K562 (cell line): ENCODE measurements at regions not wholly inside any gene's neighbourhood (a gene's known extent, or its start where the extent isn't known, plus 50 kb on each side); places are given as distances from the start of the nearest gene placed in this dataset.
A peak's percentile ranks its signal among the peaks of the same experiment; 100 is the strongest.

Experiments
- ATAC-seq: fragments of 200-7000 bp; cut with Tn5 transposase; 3 replicates; pipeline ENCODE4 v1.9.1; 2020; ENCODE audit warnings: moderate library complexity
- BruUV-seq: library from RNA; stranded (reverse); fragments of 400-500 nt; replicated peaks from 2 replicates; lab custom pipeline; 2021; lab: Mats Ljungman, UMichigan
- CTCF ChIA-PET: fragments of 300-600 bp; formaldehyde crosslinking; extraction: SDS; loops from one replicate; lab custom pipeline; 2021; ENCODE audit warnings: low intra/inter-chr PET ratio; lab: Yijun Ruan, JAX
- POLR2A ChIA-PET: fragments of 300-600, 350-650 bp; sonication (Branson Sonifier 250); formaldehyde crosslinking; extraction: SDS; loops from one replicate; lab custom pipeline; 2021; ENCODE audit warnings: antibody characterized with exemption, inconsistent platforms; lab: Yijun Ruan, JAX
- DNase-seq, 4 experiments: peaks; one replicate each; pipeline versions ENCODE4 v3.0.0 to v3.0.0-alpha.2; 2011 to 2018; ENCODE audit warnings: low spot score in 3 of 4, mixed read lengths in 3 of 4; ENCODE audit errors: extremely low read depth in 1 of 4
- FAIRE-seq: peaks from 2 replicates; lab custom pipeline; 2011; peaks lifted over from hg19 to GRCh38; lab: Jason Lieb, UNC
- H2AFZ ChIP-seq: 2 replicates; pipeline ENCODE4 v1.6.0; 2011; ENCODE audit warnings: low read depth, low read length, control low read depth, inconsistent platforms
- H3K27ac ChIP-seq: fragments of 200-600 bp; 3 replicates; pipeline ENCODE4 v1.8.0; 2011; ENCODE audit warnings: low read depth, mild to moderate bottlenecking, control low read depth, inconsistent platforms, low read length, moderate library complexity, mixed read lengths; ENCODE audit errors: extremely low read depth
- H3K27me3 ChIP-seq, 2 experiments: fragments of 300-600 bp in 1 of 2; 2 replicates in 1 of 2; 3 replicates in 1 of 2; pipeline versions ENCODE4 v1.6.0 to v1.8.0; 2011; ENCODE audit warnings: inconsistent platforms in 2 of 2, low read length in 2 of 2, mild to moderate bottlenecking in 1 of 2, mixed read lengths in 1 of 2, moderate library complexity in 1 of 2; ENCODE audit not compliant: control insufficient read depth in 2 of 2, insufficient read depth in 2 of 2
- H3K36me3 ChIP-seq: fragments of 300-600 bp; 3 replicates; pipeline ENCODE4 v1.8.0; 2011; ENCODE audit warnings: mild to moderate bottlenecking, low read length, inconsistent platforms; ENCODE audit not compliant: control insufficient read depth, insufficient read depth
- H3K4me1 ChIP-seq, 2 experiments: fragments of 200-600 bp in 1 of 2; replicated peaks in 1 of 2; 2 replicates in 1 of 2; 3 replicates in 1 of 2; pipeline versions ENCODE4 v1.5.1 to v1.8.0; 2011; ENCODE audit warnings: inconsistent platforms in 2 of 2, low read length in 2 of 2, mild to moderate bottlenecking in 1 of 2, mixed read lengths in 1 of 2, moderate library complexity in 1 of 2; ENCODE audit not compliant: control insufficient read depth in 2 of 2, insufficient read depth in 2 of 2
- H3K4me2 ChIP-seq: 2 replicates; pipeline ENCODE4 v1.6.1; 2011; ENCODE audit warnings: low read length, control low read depth, inconsistent platforms, mixed read lengths; ENCODE audit not compliant: insufficient read depth
- H3K4me3 ChIP-seq: fragments of 200-600 bp; sonication (generic), shearing (Covaris generic); 2 replicates; pipeline ENCODE4 v1.5.1; 2016; ENCODE audit warnings: control low read depth, inconsistent platforms
- H3K79me2 ChIP-seq: fragments of 200-600 bp; 3 replicates; pipeline ENCODE4 v1.8.0; 2011; ENCODE audit warnings: low read length, inconsistent platforms; ENCODE audit not compliant: control insufficient read depth, insufficient read depth
- H3K9ac ChIP-seq, 2 experiments: 2 replicates each; pipeline versions ENCODE4 v1.6.0 to v1.6.1; 2011; ENCODE audit warnings: low read depth in 2 of 2, low read length in 2 of 2, control low read depth in 1 of 2, inconsistent platforms in 1 of 2, mild to moderate bottlenecking in 1 of 2, mixed read lengths in 1 of 2; ENCODE audit not compliant: insufficient read depth in 1 of 2
- H3K9me1 ChIP-seq: one replicate; pipeline ENCODE4 v1.6.0; 2011; ENCODE audit warnings: inconsistent platforms, mild to moderate bottlenecking, low read length, moderate library complexity; ENCODE audit not compliant: control insufficient read depth, insufficient read depth
- H3K9me3 ChIP-seq: replicated peaks from 2 replicates; pipeline ENCODE4 v1.5.1; 2011; ENCODE audit warnings: low read depth, low read length, inconsistent platforms; ENCODE audit not compliant: control insufficient read depth, insufficient read depth
- H4K20me1 ChIP-seq: replicated peaks from 2 replicates; pipeline ENCODE4 v1.6.1; 2011; ENCODE audit warnings: low read length, inconsistent platforms, mixed read lengths; ENCODE audit not compliant: control insufficient read depth, insufficient read depth
- GABPA ChIP-seq: fragments of 200-800 bp; sonication (Bioruptor generic); conservative IDR thresholded peaks from 2 replicates; pipeline ENCODE4 v1.6.1; 2016; ENCODE audit warnings: low read depth, missing genetic modification characterization, missing compliant biosample characterization
- WGBS: fragments of 100-300 bp; shearing (Covaris generic); methylation state at CpG from one replicate; pipeline ENCODE4 v1.1.6; 2016; ENCODE audit warnings: low coverage, mixed read lengths; ENCODE audit not compliant: insufficient coverage; ENCODE audit errors: missing lambda C conversion rate; 5-methylcytosine and 5-hydroxymethylcytosine counted together
- in situ Hi-C: fragments of 300-500 bp; cut with MboI; formaldehyde crosslinking; loops from 4 replicates; pipeline ENCODE4 v1.15.0; 2018; ENCODE audit warnings: inconsistent platforms, mixed read lengths
- intact Hi-C: fragments of 100-400 bp; cut with micrococcal nuclease; formaldehyde crosslinking; loops from 2 replicates; pipeline ENCODE4 v1.14.2; 2022
- TF ChIP-seq, protein P1 (sequence below): fragments of 150-350 bp; IDR thresholded peaks from 2 replicates; pipeline ENCODE4 v1.6.1; 2014; ENCODE audit warnings: low read depth, mild to moderate bottlenecking, low read length, borderline replicate concordance

DNA sequence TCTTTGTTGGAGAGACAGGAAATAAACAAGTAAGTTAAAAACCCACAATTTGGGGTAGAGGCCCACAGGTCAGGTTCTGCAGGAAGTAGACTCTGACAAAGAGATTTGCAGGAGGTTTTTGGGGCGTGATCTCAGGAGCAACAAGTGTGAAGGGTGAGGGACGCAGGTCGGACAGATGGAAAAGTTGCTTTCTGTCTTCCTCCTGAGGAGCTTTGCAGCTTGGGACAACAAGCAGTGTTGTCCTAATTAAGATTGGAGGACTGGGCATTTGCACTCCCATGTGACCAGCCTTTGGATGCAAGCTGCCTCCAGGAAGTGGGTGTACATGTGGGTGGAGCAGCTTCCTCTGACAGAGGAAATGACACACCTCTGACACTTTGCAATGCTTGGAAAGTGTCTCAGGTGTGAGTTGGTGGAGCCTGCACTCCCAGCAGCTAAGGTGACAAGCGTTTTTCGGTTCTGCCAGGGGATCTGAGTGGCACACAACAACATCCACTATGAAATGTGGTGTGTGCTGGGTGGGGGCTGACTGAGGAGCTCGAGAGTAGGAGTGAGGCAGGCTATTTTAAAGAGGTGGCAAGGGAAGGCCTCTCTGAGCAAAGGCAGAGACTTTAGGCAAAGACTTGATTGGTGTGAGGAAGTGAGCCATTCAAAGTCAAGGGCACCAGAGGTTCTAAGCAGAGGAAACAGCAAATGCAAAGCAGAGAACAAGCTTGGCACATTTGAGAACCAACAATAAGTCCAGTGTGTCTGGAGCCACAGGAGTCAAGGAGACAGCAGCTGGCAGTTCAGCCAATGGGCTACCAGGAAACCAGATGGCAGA lies 339.8 kb upstream of the GATB start:
- Histone ChIP-seq H4K20me1 (no peaks in the 10 kb centered on the region; the same call in 1 of the 2 replicates), H3K36me3 (no peaks in the 10 kb centered on the region), H3K4me2 (no peak overlapping the region), H3K9me1 (no peaks in the 10 kb centered on the region), H3K9me3 (no peaks in the 10 kb centered on the region), H3K9ac (no peak overlapping the region), H3K27me3 (peaks cover 2 to 58% of the 10 kb centered on the region in 2 experiments; a peak in 4 of 5 replicates), H3K79me2 (no peaks in the 10 kb centered on the region), H3K4me3 (no peak overlapping the region), H3K27ac (no peak overlapping the region), H2AFZ (no peak overlapping the region), H3K4me1 (peaks cover 0 to 7% of the 10 kb centered on the region in 2 experiments; a peak in 1 of 5 replicates)
- in situ Hi-C loops, result no loop called here
- POLR2A ChIA-PET, result interaction anchor here (1.0 kb wide), 1 partner anchor 12 kb away, joined by 4 read pairs; no protein-coding TSS in a partner anchor
- TF ChIP-seq, protein P1, sequence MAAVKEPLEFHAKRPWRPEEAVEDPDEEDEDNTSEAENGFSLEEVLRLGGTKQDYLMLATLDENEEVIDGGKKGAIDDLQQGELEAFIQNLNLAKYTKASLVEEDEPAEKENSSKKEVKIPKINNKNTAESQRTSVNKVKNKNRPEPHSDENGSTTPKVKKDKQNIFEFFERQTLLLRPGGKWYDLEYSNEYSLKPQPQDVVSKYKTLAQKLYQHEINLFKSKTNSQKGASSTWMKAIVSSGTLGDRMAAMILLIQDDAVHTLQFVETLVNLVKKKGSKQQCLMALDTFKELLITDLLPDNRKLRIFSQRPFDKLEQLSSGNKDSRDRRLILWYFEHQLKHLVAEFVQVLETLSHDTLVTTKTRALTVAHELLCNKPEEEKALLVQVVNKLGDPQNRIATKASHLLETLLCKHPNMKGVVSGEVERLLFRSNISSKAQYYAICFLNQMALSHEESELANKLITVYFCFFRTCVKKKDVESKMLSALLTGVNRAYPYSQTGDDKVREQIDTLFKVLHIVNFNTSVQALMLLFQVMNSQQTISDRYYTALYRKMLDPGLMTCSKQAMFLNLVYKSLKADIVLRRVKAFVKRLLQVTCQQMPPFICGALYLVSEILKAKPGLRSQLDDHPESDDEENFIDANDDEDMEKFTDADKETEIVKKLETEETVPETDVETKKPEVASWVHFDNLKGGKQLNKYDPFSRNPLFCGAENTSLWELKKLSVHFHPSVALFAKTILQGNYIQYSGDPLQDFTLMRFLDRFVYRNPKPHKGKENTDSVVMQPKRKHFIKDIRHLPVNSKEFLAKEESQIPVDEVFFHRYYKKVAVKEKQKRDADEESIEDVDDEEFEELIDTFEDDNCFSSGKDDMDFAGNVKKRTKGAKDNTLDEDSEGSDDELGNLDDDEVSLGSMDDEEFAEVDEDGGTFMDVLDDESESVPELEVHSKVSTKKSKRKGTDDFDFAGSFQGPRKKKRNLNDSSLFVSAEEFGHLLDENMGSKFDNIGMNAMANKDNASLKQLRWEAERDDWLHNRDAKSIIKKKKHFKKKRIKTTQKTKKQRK, result no peak
- 0 out of 2 replicates have a peak, but pooled peaks have one; percentile 23 for TF ChIP-seq GABPA
- CTCF ChIA-PET, result no interaction called here
- intact Hi-C loops, result no loop called here
- ATAC-seq (no peak), FAIRE-seq (no peak), DNase-seq (no peak)
- 8% methylated on average over 6 of the region's 6 CpGs for WGBS
- no TSS peak for BruUV-seq
